ENCODE measurements at regions not wholly inside any gene's neighbourhood (a gene's known extent, or its start where the extent isn't known, plus 50 kb on each side); places are given as distances from the start of the nearest gene placed in this dataset.
A peak's percentile ranks its signal among the peaks of the same experiment; 100 is the strongest.
"Not testable (repeated sequence)": the region's sequence is repeated elsewhere in the genome, so short reads cannot be mapped to it uniquely, and the experiment has no call there.

- not testable (repeated sequence) for H3K4me3 Mint-ChIP-seq, DNase-seq, H3K27ac Mint-ChIP-seq, H3K4me1 Mint-ChIP-seq, ATAC-seq, H3K9me3 Mint-ChIP-seq
- H3K27me3 Mint-ChIP-seq = peaks cover 11% of the 10 kb centered on the region
Measured at GRCh38 chr16:87038528-87038927, 278.7 kb downstream of the C16orf95 start.

- Mint-ChIP-seq H3K27me3 (peaks cover 19% of the 10 kb centered on the region), H3K4me3 (no peak overlapping the region), H3K4me1 (peaks cover 4% of the 10 kb centered on the region), H3K27ac (no peak overlapping the region), H3K9me3 (no peaks in the 10 kb centered on the region)
- ATAC-seq (no peak), DNase-seq (no peak)
Measured at GRCh38 chr16:87040169-87041117, 276.7 kb downstream of the C16orf95 start.

- DNase-seq (no peak), ATAC-seq (no peak)
- H3K4me1 Mint-ChIP-seq = peaks cover 4% of the 10 kb centered on the region
- H3K4me3 Mint-ChIP-seq = no peak overlapping the region
- no peak overlapping the region for H3K27ac Mint-ChIP-seq
- peaks cover 19% of the 10 kb centered on the region for H3K27me3 Mint-ChIP-seq
- no peaks in the 10 kb centered on the region for H3K9me3 Mint-ChIP-seq
Measured at GRCh38 chr16:87041286-87041685, 275.9 kb downstream of the C16orf95 start.

- DNase-seq (no peak), ATAC-seq (no peak)
- H3K27ac Mint-ChIP-seq = no peak overlapping the region
- H3K4me3 Mint-ChIP-seq = no peak overlapping the region
- no peaks in the 10 kb centered on the region for H3K9me3 Mint-ChIP-seq
- peaks cover 4% of the 10 kb centered on the region for H3K4me1 Mint-ChIP-seq
- H3K27me3 Mint-ChIP-seq = peaks cover 19% of the 10 kb centered on the region
Measured at GRCh38 chr16:87042551-87043230, 274.5 kb downstream of the C16orf95 start.

- ATAC-seq = no peak
- no peaks in the 10 kb centered on the region for H3K9me3 Mint-ChIP-seq
- peaks cover 4% of the 10 kb centered on the region for H3K4me1 Mint-ChIP-seq
- DNase-seq = no peak
- H3K4me3 Mint-ChIP-seq = no peak overlapping the region
- peaks cover 19% of the 10 kb centered on the region for H3K27me3 Mint-ChIP-seq
- H3K27ac Mint-ChIP-seq = peak overlapping the region in 1 of 2 donors; percentile 60
Measured at GRCh38 chr16:87043231-87044031, 273.8 kb downstream of the C16orf95 start.

- Mint-ChIP-seq H3K27ac (peak overlapping the region; percentile 31 to 60), H3K4me3 (no peak overlapping the region), H3K4me1 (peaks cover 4% of the 10 kb centered on the region), H3K27me3 (peaks cover 19% of the 10 kb centered on the region), H3K9me3 (no peaks in the 10 kb centered on the region)
- DNase-seq (no peak), ATAC-seq (no peak)
Measured at GRCh38 chr16:87044032-87044382, 273.2 kb downstream of the C16orf95 start.

- H3K27ac Mint-ChIP-seq = peak overlapping the region in 1 of 2 donors; percentile 76
- H3K4me3 Mint-ChIP-seq = no peak overlapping the region
- H3K9me3 Mint-ChIP-seq = peaks cover 0 to 6% of the 10 kb centered on the region in 2 donors
- H3K27me3 Mint-ChIP-seq = peaks cover 19% of the 10 kb centered on the region
- DNase-seq (no peak), ATAC-seq (no peak)
- peaks cover 4% of the 10 kb centered on the region for H3K4me1 Mint-ChIP-seq
Measured at GRCh38 chr16:87044829-87045228, 272.4 kb downstream of the C16orf95 start.

- no peak for ATAC-seq
- Mint-ChIP-seq H3K4me1 (peaks cover 4% of the 10 kb centered on the region), H3K27me3 (peaks cover 19% of the 10 kb centered on the region), H3K27ac (peak overlapping the region in 1 of 2 donors; percentile 76), H3K9me3 (peaks cover 0 to 6% of the 10 kb centered on the region in 2 donors), H3K4me3 (no peak overlapping the region)
- no peak for DNase-seq
Measured at GRCh38 chr16:87045466-87046216, 271.6 kb downstream of the C16orf95 start.

GRCh38 chr16:87046235-87046634, 271.0 kb downstream of the C16orf95 start:
- ATAC-seq (no peak), DNase-seq (no peak)
- H3K9me3 Mint-ChIP-seq = peaks cover 0 to 6% of the 10 kb centered on the region in 2 donors
- H3K4me3 Mint-ChIP-seq = no peak overlapping the region
- peaks cover 19% of the 10 kb centered on the region for H3K27me3 Mint-ChIP-seq
- peaks cover 4% of the 10 kb centered on the region for H3K4me1 Mint-ChIP-seq
- H3K27ac Mint-ChIP-seq = peak overlapping the region in 1 of 2 donors; percentile 66

GRCh38 chr16:87047221-87048037, 269.8 kb downstream of the C16orf95 start:
- peaks cover 4% of the 10 kb centered on the region for H3K4me1 Mint-ChIP-seq
- peaks cover 0 to 6% of the 10 kb centered on the region in 2 donors for H3K9me3 Mint-ChIP-seq
- no peak overlapping the region for H3K4me3 Mint-ChIP-seq
- DNase-seq (no peak), ATAC-seq (no peak)
- H3K27me3 Mint-ChIP-seq = peaks cover 18% of the 10 kb centered on the region
- H3K27ac Mint-ChIP-seq = no peak overlapping the region

- no peak for ATAC-seq
- Mint-ChIP-seq H3K9me3 (peaks cover 0 to 6% of the 10 kb centered on the region in 2 donors), H3K4me1 (peaks cover under 1% of the 10 kb centered on the region), H3K4me3 (no peak overlapping the region), H3K27me3 (peaks cover 13% of the 10 kb centered on the region), H3K27ac (peak overlapping the region in 1 of 2 donors; percentile 10)
- DNase-seq = no peak
Measured at GRCh38 chr16:87048038-87048729, 269.0 kb downstream of the C16orf95 start.

- H3K27me3 Mint-ChIP-seq = peaks cover 14% of the 10 kb centered on the region
- H3K9me3 Mint-ChIP-seq = peaks cover 0 to 6% of the 10 kb centered on the region in 2 donors
- ATAC-seq = no peak
- no peaks in the 10 kb centered on the region for H3K4me1 Mint-ChIP-seq
- H3K4me3 Mint-ChIP-seq = no peak overlapping the region
- no peak for DNase-seq
- no peak overlapping the region for H3K27ac Mint-ChIP-seq
Measured at GRCh38 chr16:87048730-87049115, 268.5 kb downstream of the C16orf95 start.

- DNase-seq, ATAC-seq, H3K4me3 Mint-ChIP-seq, H3K27ac Mint-ChIP-seq, H3K4me1 Mint-ChIP-seq, H3K9me3 Mint-ChIP-seq: not testable (repeated sequence)
- peaks cover 14% of the 10 kb centered on the region for H3K27me3 Mint-ChIP-seq
Measured at GRCh38 chr16:87049216-87049615, 268.0 kb downstream of the C16orf95 start.

GRCh38 chr16:87050142-87050541, 267.1 kb downstream of the C16orf95 start:
- DNase-seq = no peak
- ATAC-seq = no peak
- Mint-ChIP-seq H3K4me3 (no peak overlapping the region), H3K27me3 (peaks cover 16% of the 10 kb centered on the region), H3K4me1 (no peaks in the 10 kb centered on the region), H3K9me3 (peaks cover 0 to 11% of the 10 kb centered on the region in 2 donors), H3K27ac (peak overlapping the region in 1 of 2 donors; percentile 74)
